NB4 (cell line): ENCODE measurements at regions not wholly inside any gene's neighbourhood (a gene's known extent, or its start where the extent isn't known, plus 50 kb on each side); places are given as distances from the start of the nearest gene placed in this dataset.

Experiments used
- MYC ChIP-seq: IDR thresholded peaks from 2 replicates; pipeline ENCODE4 v1.6.1; 2011; ENCODE audit warnings: low read depth, low read length
- POLR2A ChIP-seq: IDR thresholded peaks from 2 replicates; pipeline ENCODE4 v1.6.1; 2011; ENCODE audit warnings: mild to moderate bottlenecking; ENCODE audit not compliant: insufficient read length; ENCODE audit errors: extremely low read depth
- TF ChIP-seq, protein P1 (sequence below): IDR thresholded peaks from one replicate; pipeline ENCODE4 v1.5.1; 2012; ENCODE audit warnings: low read depth, low read length
- TF ChIP-seq, protein P2 (sequence below): IDR thresholded peaks from 2 replicates; pipeline ENCODE4 v1.6.1; 2011; ENCODE audit warnings: low read depth, low read length

DNA sequence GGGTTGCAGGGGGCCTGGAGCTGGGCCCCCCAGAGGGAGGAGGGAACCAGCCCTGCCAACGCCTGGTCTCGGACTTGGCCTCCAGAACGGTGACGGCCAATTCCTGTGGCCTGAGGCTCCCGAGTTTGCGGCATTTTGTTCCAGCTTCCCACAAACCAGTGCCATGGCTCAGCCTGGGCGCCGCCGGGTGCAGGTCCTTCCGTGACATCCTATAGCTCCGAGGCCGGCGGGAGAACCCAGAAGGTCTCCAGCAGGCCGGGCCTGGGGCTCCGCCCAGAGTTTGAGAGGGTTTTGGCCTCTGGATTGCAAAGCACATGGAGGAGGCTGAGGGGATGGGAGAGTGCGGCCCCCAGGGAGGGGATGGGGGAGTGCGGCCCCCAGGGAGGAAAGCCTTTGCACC, 92.6 kb downstream of the UNCX start:
- TF ChIP-seq, protein P1, sequence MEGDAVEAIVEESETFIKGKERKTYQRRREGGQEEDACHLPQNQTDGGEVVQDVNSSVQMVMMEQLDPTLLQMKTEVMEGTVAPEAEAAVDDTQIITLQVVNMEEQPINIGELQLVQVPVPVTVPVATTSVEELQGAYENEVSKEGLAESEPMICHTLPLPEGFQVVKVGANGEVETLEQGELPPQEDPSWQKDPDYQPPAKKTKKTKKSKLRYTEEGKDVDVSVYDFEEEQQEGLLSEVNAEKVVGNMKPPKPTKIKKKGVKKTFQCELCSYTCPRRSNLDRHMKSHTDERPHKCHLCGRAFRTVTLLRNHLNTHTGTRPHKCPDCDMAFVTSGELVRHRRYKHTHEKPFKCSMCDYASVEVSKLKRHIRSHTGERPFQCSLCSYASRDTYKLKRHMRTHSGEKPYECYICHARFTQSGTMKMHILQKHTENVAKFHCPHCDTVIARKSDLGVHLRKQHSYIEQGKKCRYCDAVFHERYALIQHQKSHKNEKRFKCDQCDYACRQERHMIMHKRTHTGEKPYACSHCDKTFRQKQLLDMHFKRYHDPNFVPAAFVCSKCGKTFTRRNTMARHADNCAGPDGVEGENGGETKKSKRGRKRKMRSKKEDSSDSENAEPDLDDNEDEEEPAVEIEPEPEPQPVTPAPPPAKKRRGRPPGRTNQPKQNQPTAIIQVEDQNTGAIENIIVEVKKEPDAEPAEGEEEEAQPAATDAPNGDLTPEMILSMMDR: no peak
- TF ChIP-seq POLR2A (no peak), MYC (no peak)
- TF ChIP-seq, protein P2, sequence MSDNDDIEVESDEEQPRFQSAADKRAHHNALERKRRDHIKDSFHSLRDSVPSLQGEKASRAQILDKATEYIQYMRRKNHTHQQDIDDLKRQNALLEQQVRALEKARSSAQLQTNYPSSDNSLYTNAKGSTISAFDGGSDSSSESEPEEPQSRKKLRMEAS: no peak
